K562 (cell line): ENCODE measurements at regions not wholly inside any gene's neighbourhood (a gene's known extent, or its start where the extent isn't known, plus 50 kb on each side); places are given as distances from the start of the nearest gene placed in this dataset.

Source experiments
- ARID4B ChIP-seq: sonication (generic); formaldehyde crosslinking; IDR thresholded peaks from 2 replicates; pipeline ENCODE4 v1.8.0; 2022; ENCODE audit warnings: mild to moderate bottlenecking, missing genetic modification reagents
- DMBX1 ChIP-seq: fragments of 250-450 bp; sonication (Bioruptor Pico); IDR thresholded peaks from 2 replicates; pipeline ENCODE4 v1.8.0; 2022; ENCODE audit warnings: inconsistent platforms, mild to moderate bottlenecking, moderate library complexity, borderline replicate concordance
- GTF2F1 ChIP-seq: IDR thresholded peaks from 2 replicates; pipeline ENCODE4 v1.6.1; 2011; ENCODE audit warnings: low read depth, low read length, improper control_type of control experiment
- MEF2D ChIP-seq: conservative IDR thresholded peaks from 2 replicates; pipeline ENCODE4 v1.6.1; 2016; ENCODE audit warnings: low read depth, missing genetic modification characterization, missing compliant biosample characterization
- MLLT1 ChIP-seq, 2 experiments: fragments of 450-650 bp; IDR thresholded peaks; 2 replicates each; pipeline ENCODE4 v1.6.1; 2016
- RBM25 ChIP-seq: fragments of 200-400 bp; formaldehyde crosslinking; IDR thresholded peaks from 2 replicates; pipeline ENCODE4 v1.6.1; 2018; ENCODE audit warnings: low read length, low read depth, moderate library complexity; ENCODE audit not compliant: severe bottlenecking
- RREB1 ChIP-seq: fragments of 250-450 bp; sonication (Bioruptor Pico); IDR thresholded peaks from 2 replicates; pipeline ENCODE4 v1.4.0; 2020
- SAFB2 ChIP-seq: fragments of 200-400 bp; formaldehyde crosslinking; IDR thresholded peaks from 2 replicates; pipeline ENCODE4 v1.6.1; 2018; ENCODE audit warnings: borderline replicate concordance, low read length, low read depth, moderate library complexity; ENCODE audit not compliant: severe bottlenecking
- SMAD4 ChIP-seq: fragments of 250-450 bp; sonication (Bioruptor Pico); conservative IDR thresholded peaks from 2 replicates; pipeline ENCODE4 v1.8.0; 2021; ENCODE audit warnings: inconsistent platforms, mild to moderate bottlenecking, moderate library complexity
- SPI1 ChIP-seq: IDR thresholded peaks from 2 replicates; pipeline ENCODE4 v1.6.1; 2011; ENCODE audit warnings: low read depth, low read length, control low read depth, borderline replicate concordance
- ZBTB2 ChIP-seq: fragments of 450-650 bp; IDR thresholded peaks from 2 replicates; pipeline ENCODE4 v1.6.1; 2016; ENCODE audit warnings: antibody characterized with exemption
- ZNF583 ChIP-seq: fragments of 250-450 bp; sonication (Bioruptor Pico); IDR thresholded peaks from 2 replicates; pipeline ENCODE4 v1.4.0; 2020
- ZNF584 ChIP-seq: fragments of 200-800 bp; sonication (Bioruptor generic); IDR thresholded peaks from 2 replicates; pipeline ENCODE4 v1.6.1; 2016; ENCODE audit warnings: low read depth, mild to moderate bottlenecking, missing genetic modification characterization, missing compliant biosample characterization
- ZNF644 ChIP-seq: fragments of 200-800 bp; sonication (Bioruptor generic); IDR thresholded peaks from 2 replicates; pipeline ENCODE4 v1.6.1; 2016; ENCODE audit warnings: low read depth, missing genetic modification characterization, missing compliant biosample characterization
- ZNF766 ChIP-seq: fragments of 200-800 bp; sonication (Bioruptor generic); conservative IDR thresholded peaks from 2 replicates; pipeline ENCODE4 v1.6.1; 2016; ENCODE audit warnings: missing genetic modification characterization, missing compliant biosample characterization

GRCh38 chr3:194254040-194254439, 97.1 kb downstream of the CPN2 start (continued):
- TF ChIP-seq RREB1 (CRISPR knock-in tag) (peak; percentile 27; the same call in 1 of the 2 replicates), ZNF584 (0 out of 2 replicates have a peak, but pooled peaks have one; percentile 69), MEF2D (0 out of 2 replicates have a peak, but pooled peaks have one; percentile 46), ZNF644 (0 out of 2 replicates have a peak, but pooled peaks have one; percentile 49), RBM25 (no peak), ARID4B (CRISPR knock-in tag) (no peak), GTF2F1 (no peak), DMBX1 (peak; percentile 80; the same call in 1 of the 2 replicates), ZBTB2 (no peak), SPI1 (peak; percentile 44; the same call in 1 of the 2 replicates), SMAD4 (CRISPR knock-in tag) (peak; percentile 55; the same call in 1 of the 2 replicates), SAFB2 (no peak), MLLT1 (IDR thresholded peaks at IDR 0.05) (no peak), ZNF583 (peak; percentile 79; the same call in 1 of the 2 replicates), ZNF766 (CRISPR knock-in tag) (0 out of 2 replicates have a peak, but pooled peaks have one; percentile 27)
